ENCODE measurements at regions not wholly inside any gene's neighbourhood (a gene's known extent, or its start where the extent isn't known, plus 50 kb on each side); places are given as distances from the start of the nearest gene placed in this dataset.

- no peak overlapping the region for H3K4me3 ChIP-seq (ENCODE audit: low read depth, low read length)
- CTCF ChIA-PET = interaction anchor here (0.8 kb wide), 1 partner anchor 16 kb away, joined by 3 read pairs; no protein-coding TSS in a partner anchor
- POLR2A ChIA-PET = no interaction called here
- TF ChIP-seq CTCF (IDR thresholded peaks at IDR 0.05; ENCODE audit: insufficient read depth, low read depth, low read length) = no peak
- no peaks in the 10 kb centered on the region for H3K36me3 ChIP-seq (ENCODE audit: control insufficient read depth, insufficient read depth, low read length)
- no peaks in the 10 kb centered on the region for H3K27me3 ChIP-seq (ENCODE audit: control insufficient read depth, insufficient read depth, low read length)
- DNase-seq (ENCODE audit: low read depth) = no peak
These were observed 143.5 kb downstream of the NXNL2 start for GRCh38 chr9:88678431-88678830.

GRCh38 chr9:88680041-88680440, 145.1 kb downstream of the NXNL2 start:
- Histone ChIP-seq H3K27me3 (ENCODE audit: control insufficient read depth, insufficient read depth, low read length) (no peaks in the 10 kb centered on the region), H3K36me3 (ENCODE audit: control insufficient read depth, insufficient read depth, low read length) (no peaks in the 10 kb centered on the region), H3K4me3 (ENCODE audit: low read depth, low read length) (no peak overlapping the region)
- ChIA-PET CTCF (interaction anchor here (1.0 kb wide), 1 partner anchor 19 kb away, joined by 3 read pairs; no protein-coding TSS in a partner anchor), POLR2A (no interaction called here)
- DNase-seq (ENCODE audit: low read depth) = no peak
- no peak for TF ChIP-seq CTCF (IDR thresholded peaks at IDR 0.05; ENCODE audit: insufficient read depth, low read depth, low read length)

- POLR2A ChIA-PET = no interaction called here
- no peak for TF ChIP-seq CTCF (IDR thresholded peaks at IDR 0.05; ENCODE audit: insufficient read depth, low read depth, low read length)
- Histone ChIP-seq H3K27me3 (ENCODE audit: control insufficient read depth, insufficient read depth, low read length) (no peaks in the 10 kb centered on the region), H3K4me3 (ENCODE audit: low read depth, low read length) (no peak overlapping the region), H3K36me3 (ENCODE audit: control insufficient read depth, insufficient read depth, low read length) (no peaks in the 10 kb centered on the region)
- CTCF ChIA-PET = interaction anchor here (1.0 kb wide), 1 partner anchor 20 kb away, joined by 3 read pairs; no protein-coding TSS in a partner anchor
- DNase-seq (ENCODE audit: low read depth) = no peak
These were observed 145.7 kb downstream of the NXNL2 start for GRCh38 chr9:88680505-88681160.

- no peak for DNase-seq (ENCODE audit: low read depth)
- POLR2A ChIA-PET = no interaction called here
- CTCF ChIA-PET = no interaction called here
These were observed 146.5 kb downstream of the NXNL2 start for GRCh38 chr9:88681434-88681833.

GRCh38 chr9:88682431-88682831, 147.5 kb downstream of the NXNL2 start:
- no peak for TF ChIP-seq CTCF (IDR thresholded peaks at IDR 0.05; ENCODE audit: insufficient read depth, low read depth, low read length)
- Histone ChIP-seq H3K36me3 (ENCODE audit: control insufficient read depth, insufficient read depth, low read length) (no peaks in the 10 kb centered on the region), H3K27me3 (ENCODE audit: control insufficient read depth, insufficient read depth, low read length) (no peaks in the 10 kb centered on the region), H3K4me3 (ENCODE audit: low read depth, low read length) (no peak overlapping the region)
- no peak for DNase-seq (ENCODE audit: low read depth)
- POLR2A ChIA-PET = no interaction called here
- CTCF ChIA-PET = no interaction called here

More at GRCh38 chr9:88681434-88681833, 146.5 kb downstream of the NXNL2 start:
- H3K4me3 ChIP-seq (ENCODE audit: low read depth, low read length) = no peak overlapping the region
- no peak for TF ChIP-seq CTCF (IDR thresholded peaks at IDR 0.05; ENCODE audit: insufficient read depth, low read depth, low read length)
- no peaks in the 10 kb centered on the region for H3K36me3 ChIP-seq (ENCODE audit: control insufficient read depth, insufficient read depth, low read length)
- H3K27me3 ChIP-seq (ENCODE audit: control insufficient read depth, insufficient read depth, low read length) = no peaks in the 10 kb centered on the region

Data from BJ (cell line).